SU-DHL-6 (cell line): ENCODE measurements at regions not wholly inside any gene's neighbourhood (a gene's known extent, or its start where the extent isn't known, plus 50 kb on each side); places are given as distances from the start of the nearest gene placed in this dataset.

ENCODE experiments used
- H2AFZ ChIP-seq: fragments of 200-600 bp; sonication (generic); 2 replicates; pipeline ENCODE4 v1.6.1; 2014; ENCODE audit warnings: low read depth, mild to moderate bottlenecking, moderate library complexity, mixed read lengths, antibody characterized with exemption, low read length; ENCODE audit not compliant: severe bottlenecking
- H3F3A ChIP-seq: fragments of 200-600 bp; shearing (Covaris generic); 2 replicates; pipeline ENCODE4 v1.6.0; 2016; ENCODE audit warnings: antibody characterized with exemption, mild to moderate bottlenecking; ENCODE audit not compliant: insufficient read depth
- H3K27ac ChIP-seq: fragments of 200-600 bp; sonication (generic); 2 replicates; pipeline ENCODE4 v1.5.1; 2016; ENCODE audit warnings: low read depth, mild to moderate bottlenecking, low read length, moderate library complexity, mixed read lengths
- H3K27me3 ChIP-seq: fragments of 200-600 bp; sonication (generic), shearing (Covaris generic); 2 replicates; pipeline ENCODE4 v1.6.0; 2014; ENCODE audit warnings: mild to moderate bottlenecking, low read length
- H3K36me3 ChIP-seq: fragments of 200-600 bp; sonication (generic); 2 replicates; pipeline ENCODE4 v1.6.1; 2014; ENCODE audit warnings: mild to moderate bottlenecking, low read length, mixed read lengths
- H3K4me2 ChIP-seq: fragments of 300-600, 200-600 bp; shearing (Covaris generic), sonication (generic); 2 replicates; pipeline ENCODE4 v1.6.0; 2014; ENCODE audit warnings: low read length, low read depth, mild to moderate bottlenecking; ENCODE audit not compliant: poor library complexity, severe bottlenecking
- H3K4me3 ChIP-seq: fragments of 200-600 bp; sonication (generic); 2 replicates; pipeline ENCODE4 v1.5.1; 2014; ENCODE audit warnings: antibody characterized with exemption, low read length, mild to moderate bottlenecking, mixed read lengths; ENCODE audit not compliant: insufficient read depth, poor library complexity, severe bottlenecking
- H3K79me2 ChIP-seq: fragments of 200-600 bp; sonication (generic); 2 replicates; pipeline ENCODE4 v1.6.1; 2014; ENCODE audit warnings: mild to moderate bottlenecking, low read length, moderate library complexity; ENCODE audit not compliant: insufficient read depth
- H3K9ac ChIP-seq: fragments of 200-600 bp; sonication (generic); 2 replicates; pipeline ENCODE4 v1.7.0; 2014; ENCODE audit warnings: mild to moderate bottlenecking, low read length
- H3K9me2 ChIP-seq: fragments of 200-600 bp; sonication (generic); replicated peaks from 2 replicates; pipeline ENCODE4 v1.6.1; 2014; ENCODE audit warnings: low read length; ENCODE audit not compliant: insufficient read depth
- H3K9me3 ChIP-seq: fragments of 200-600 bp; sonication (generic); 2 replicates; pipeline ENCODE4 v1.6.1; 2014; ENCODE audit warnings: low read length, mixed read lengths; ENCODE audit not compliant: insufficient read depth
- H4K20me1 ChIP-seq: fragments of 200-600 bp; sonication (generic); 2 replicates; pipeline ENCODE4 v1.6.1; 2014; ENCODE audit warnings: low read depth, mild to moderate bottlenecking, antibody characterized with exemption, low read length, moderate library complexity, mixed read lengths
- EZH2phosphoT487 ChIP-seq: fragments of 200-600 bp; sonication (generic), shearing (Covaris generic); conservative IDR thresholded peaks from 2 replicates; pipeline ENCODE4 v1.6.1; 2018; ENCODE audit warnings: mild to moderate bottlenecking, antibody characterized with exemption, low read length, moderate library complexity, mixed read lengths
- TF ChIP-seq, protein P1 (sequence below): fragments of 200-600 bp; sonication (generic); IDR thresholded peaks from one replicate; pipeline ENCODE4 v1.5.1; 2017; ENCODE audit warnings: antibody characterized with exemption, mild to moderate bottlenecking, low read length, moderate library complexity; ENCODE audit not compliant: insufficient read depth, poor library complexity, severe bottlenecking

- Histone ChIP-seq H2AFZ (no peak overlapping the region), H3K79me2 (no peaks in the 10 kb centered on the region)
- TF ChIP-seq EZH2phosphoT487: no peak
- TF ChIP-seq, protein P1, sequence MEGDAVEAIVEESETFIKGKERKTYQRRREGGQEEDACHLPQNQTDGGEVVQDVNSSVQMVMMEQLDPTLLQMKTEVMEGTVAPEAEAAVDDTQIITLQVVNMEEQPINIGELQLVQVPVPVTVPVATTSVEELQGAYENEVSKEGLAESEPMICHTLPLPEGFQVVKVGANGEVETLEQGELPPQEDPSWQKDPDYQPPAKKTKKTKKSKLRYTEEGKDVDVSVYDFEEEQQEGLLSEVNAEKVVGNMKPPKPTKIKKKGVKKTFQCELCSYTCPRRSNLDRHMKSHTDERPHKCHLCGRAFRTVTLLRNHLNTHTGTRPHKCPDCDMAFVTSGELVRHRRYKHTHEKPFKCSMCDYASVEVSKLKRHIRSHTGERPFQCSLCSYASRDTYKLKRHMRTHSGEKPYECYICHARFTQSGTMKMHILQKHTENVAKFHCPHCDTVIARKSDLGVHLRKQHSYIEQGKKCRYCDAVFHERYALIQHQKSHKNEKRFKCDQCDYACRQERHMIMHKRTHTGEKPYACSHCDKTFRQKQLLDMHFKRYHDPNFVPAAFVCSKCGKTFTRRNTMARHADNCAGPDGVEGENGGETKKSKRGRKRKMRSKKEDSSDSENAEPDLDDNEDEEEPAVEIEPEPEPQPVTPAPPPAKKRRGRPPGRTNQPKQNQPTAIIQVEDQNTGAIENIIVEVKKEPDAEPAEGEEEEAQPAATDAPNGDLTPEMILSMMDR: no peak
Measured at GRCh38 chr2:41377837-41378236, 670.0 kb upstream of the PKDCC start.

GRCh38 chr2:41378420-41378819, 669.4 kb upstream of the PKDCC start:
- Histone ChIP-seq H3K4me3 (no peak overlapping the region), H3K27ac (no peak overlapping the region), H3K36me3 (no peaks in the 10 kb centered on the region), H3K9me2 (no peaks in the 10 kb centered on the region), H3K4me2 (no peak overlapping the region), H3K27me3 (no peaks in the 10 kb centered on the region), H2AFZ (no peak overlapping the region), H3K9me3 (no peaks in the 10 kb centered on the region), H3F3A (no peaks in the 10 kb centered on the region), H4K20me1 (no peaks in the 10 kb centered on the region), H3K79me2 (no peaks in the 10 kb centered on the region), H3K9ac (no peak overlapping the region)
- TF ChIP-seq EZH2phosphoT487: no peak
- TF ChIP-seq, protein P1: no peak

More at GRCh38 chr2:41377837-41378236, 670.0 kb upstream of the PKDCC start:
- H3K27me3 ChIP-seq: no peaks in the 10 kb centered on the region
- H3F3A ChIP-seq: no peaks in the 10 kb centered on the region
- no peak overlapping the region for H3K4me3 ChIP-seq
- H3K36me3 ChIP-seq: no peaks in the 10 kb centered on the region
- H3K9me3 ChIP-seq: no peaks in the 10 kb centered on the region
- no peak overlapping the region for H3K4me2 ChIP-seq
- no peaks in the 10 kb centered on the region for H3K9me2 ChIP-seq
- H3K27ac ChIP-seq: no peak overlapping the region
- H3K9ac ChIP-seq: no peak overlapping the region
- H4K20me1 ChIP-seq: no peaks in the 10 kb centered on the region

GRCh38 chr2:41379496-41380221, 668.2 kb upstream of the PKDCC start:
- H3K9me3 ChIP-seq: no peaks in the 10 kb centered on the region
- H3K4me2 ChIP-seq: no peak overlapping the region
- no peak overlapping the region for H3K27ac ChIP-seq
- H3F3A ChIP-seq: no peaks in the 10 kb centered on the region
- no peaks in the 10 kb centered on the region for H3K79me2 ChIP-seq
- no peak for TF ChIP-seq EZH2phosphoT487
- TF ChIP-seq, protein P1: no peak
- no peak overlapping the region for H2AFZ ChIP-seq
- H3K4me3 ChIP-seq: no peak overlapping the region
- no peaks in the 10 kb centered on the region for H3K36me3 ChIP-seq
- H3K27me3 ChIP-seq: no peaks in the 10 kb centered on the region
- H3K9ac ChIP-seq: no peak overlapping the region
- no peaks in the 10 kb centered on the region for H4K20me1 ChIP-seq
- H3K9me2 ChIP-seq: no peaks in the 10 kb centered on the region
